Chondrocyte (in vitro differentiated cells): ENCODE measurements at regions not wholly inside any gene's neighbourhood (a gene's known extent, or its start where the extent isn't known, plus 50 kb on each side); places are given as distances from the start of the nearest gene placed in this dataset.

ENCODE experiments used
- DNase-seq: peaks from one replicate; pipeline ENCODE4 v3.0.0; 2021; ENCODE audit warnings: mixed read lengths, low spot score
- H3K27ac Mint-ChIP-seq: one replicate; pipeline ENCODE4 v1.8.0; 2021; ENCODE audit warnings: mild to moderate bottlenecking, moderate library complexity, mixed read lengths; ENCODE audit not compliant: unreplicated experiment
- H3K27me3 Mint-ChIP-seq: 2 replicates; pipeline ENCODE4 v1.8.0; 2021; ENCODE audit warnings: low read depth, mixed read lengths
- H3K36me3 Mint-ChIP-seq: 2 replicates; pipeline ENCODE4 v1.8.0; 2021; ENCODE audit warnings: low read depth, mixed read lengths
- H3K4me1 Mint-ChIP-seq: 2 replicates; pipeline ENCODE4 v1.8.0; 2021; ENCODE audit warnings: low read depth, mild to moderate bottlenecking, mixed read lengths
- H3K4me3 Mint-ChIP-seq: one replicate; pipeline ENCODE4 v1.8.0; 2021; ENCODE audit warnings: mild to moderate bottlenecking, moderate library complexity, mixed read lengths; ENCODE audit not compliant: unreplicated experiment
- H3K9me3 Mint-ChIP-seq: 2 replicates; pipeline ENCODE4 v1.8.0; 2021; ENCODE audit warnings: low read depth, mixed read lengths
- TF ChIP-seq, protein P1 (sequence below): fragments of 200-600 bp; sonication (generic); IDR thresholded peaks from 2 replicates; pipeline ENCODE4 v1.5.0; 2021; ENCODE audit warnings: antibody characterized with exemption, mild to moderate bottlenecking, moderate library complexity

GRCh38 chr16:49183911-49184310, 97.7 kb downstream of the CBLN1 start:
- H3K4me3 Mint-ChIP-seq = no peak overlapping the region
- no peaks in the 10 kb centered on the region for H3K9me3 Mint-ChIP-seq
- no peaks in the 10 kb centered on the region for H3K4me1 Mint-ChIP-seq

DNA sequence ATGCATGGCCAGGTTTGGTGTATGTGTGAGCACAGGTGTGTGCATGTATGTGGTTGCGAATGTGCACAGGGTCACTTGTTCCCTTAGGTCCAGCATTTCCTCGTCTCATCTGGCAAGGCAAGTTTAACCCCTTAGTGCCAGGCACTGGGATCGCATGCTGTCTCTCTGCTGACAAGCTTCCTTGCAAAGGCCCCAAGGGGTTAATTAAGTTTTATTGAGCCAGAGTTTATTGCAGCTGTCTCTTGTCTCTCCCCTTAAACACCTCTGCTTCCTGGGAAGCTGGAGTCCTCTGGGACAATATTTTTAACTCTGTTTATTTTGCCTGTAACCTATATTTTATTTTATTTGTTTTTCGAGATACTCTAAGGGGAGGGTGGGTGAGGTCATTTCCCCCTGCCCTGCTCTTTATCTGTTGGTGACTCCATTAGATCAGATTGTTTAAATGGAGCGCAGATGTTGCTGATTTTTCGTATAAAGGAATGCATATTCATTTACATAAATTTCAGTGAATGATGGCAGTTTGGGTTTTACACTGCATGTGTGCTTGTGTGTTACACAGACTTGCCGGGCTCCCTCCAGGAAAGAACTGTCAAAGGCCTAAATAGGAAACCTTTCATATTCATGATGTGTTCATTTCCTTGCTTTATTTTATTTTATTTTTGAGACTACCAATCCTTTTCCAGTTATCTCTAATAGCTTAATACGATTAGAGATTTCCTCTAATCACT, 99.7 kb downstream of the CBLN1 start:
- Mint-ChIP-seq H3K36me3 (no peaks in the 10 kb centered on the region), H3K4me3 (no peak overlapping the region), H3K4me1 (no peaks in the 10 kb centered on the region), H3K27me3 (no peaks in the 10 kb centered on the region), H3K27ac (no peak overlapping the region), H3K9me3 (no peaks in the 10 kb centered on the region)
- DNase-seq = no peak
- TF ChIP-seq, protein P1, sequence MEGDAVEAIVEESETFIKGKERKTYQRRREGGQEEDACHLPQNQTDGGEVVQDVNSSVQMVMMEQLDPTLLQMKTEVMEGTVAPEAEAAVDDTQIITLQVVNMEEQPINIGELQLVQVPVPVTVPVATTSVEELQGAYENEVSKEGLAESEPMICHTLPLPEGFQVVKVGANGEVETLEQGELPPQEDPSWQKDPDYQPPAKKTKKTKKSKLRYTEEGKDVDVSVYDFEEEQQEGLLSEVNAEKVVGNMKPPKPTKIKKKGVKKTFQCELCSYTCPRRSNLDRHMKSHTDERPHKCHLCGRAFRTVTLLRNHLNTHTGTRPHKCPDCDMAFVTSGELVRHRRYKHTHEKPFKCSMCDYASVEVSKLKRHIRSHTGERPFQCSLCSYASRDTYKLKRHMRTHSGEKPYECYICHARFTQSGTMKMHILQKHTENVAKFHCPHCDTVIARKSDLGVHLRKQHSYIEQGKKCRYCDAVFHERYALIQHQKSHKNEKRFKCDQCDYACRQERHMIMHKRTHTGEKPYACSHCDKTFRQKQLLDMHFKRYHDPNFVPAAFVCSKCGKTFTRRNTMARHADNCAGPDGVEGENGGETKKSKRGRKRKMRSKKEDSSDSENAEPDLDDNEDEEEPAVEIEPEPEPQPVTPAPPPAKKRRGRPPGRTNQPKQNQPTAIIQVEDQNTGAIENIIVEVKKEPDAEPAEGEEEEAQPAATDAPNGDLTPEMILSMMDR = no peak

More at GRCh38 chr16:49183911-49184310, 97.7 kb downstream of the CBLN1 start:
- Mint-ChIP-seq H3K27me3 (no peaks in the 10 kb centered on the region), H3K27ac (no peak overlapping the region), H3K36me3 (no peaks in the 10 kb centered on the region)
- DNase-seq = no peak
- TF ChIP-seq, protein P1 = no peak

- Mint-ChIP-seq H3K4me1 (no peaks in the 10 kb centered on the region), H3K4me3 (no peak overlapping the region), H3K27ac (no peak overlapping the region), H3K36me3 (no peaks in the 10 kb centered on the region), H3K27me3 (no peaks in the 10 kb centered on the region), H3K9me3 (no peaks in the 10 kb centered on the region)
- TF ChIP-seq, protein P1 = no peak
- no peak for DNase-seq
Measured at GRCh38 chr16:49179714-49180330, 101.8 kb downstream of the CBLN1 start.

- DNase-seq = no peak
- TF ChIP-seq, protein P1 = no peak
- Mint-ChIP-seq H3K9me3 (no peaks in the 10 kb centered on the region), H3K27me3 (no peaks in the 10 kb centered on the region), H3K4me3 (no peak overlapping the region), H3K4me1 (no peaks in the 10 kb centered on the region), H3K27ac (no peak overlapping the region), H3K36me3 (no peaks in the 10 kb centered on the region)
Measured at GRCh38 chr16:49168126-49168525, 113.5 kb downstream of the CBLN1 start.

- Mint-ChIP-seq H3K4me1 (no peaks in the 10 kb centered on the region), H3K36me3 (no peaks in the 10 kb centered on the region), H3K27me3 (no peaks in the 10 kb centered on the region), H3K27ac (no peak overlapping the region), H3K9me3 (no peaks in the 10 kb centered on the region), H3K4me3 (no peak overlapping the region)
- TF ChIP-seq, protein P1 = no peak
- DNase-seq = no peak
Measured at GRCh38 chr16:49165025-49165424, 116.6 kb downstream of the CBLN1 start.
